Mucosa of rectum (tissue), 2 donors: ENCODE measurements at regions not wholly inside any gene's neighbourhood (a gene's known extent, or its start where the extent isn't known, plus 50 kb on each side); places are given as distances from the start of the nearest gene placed in this dataset.

ENCODE experiments used
- H3K27ac ChIP-seq, 2 donors: one replicate each; pipeline ENCODE4 v1.7.0; 2013; ENCODE audit warnings: inconsistent platforms in 2 of 2, low read depth in 2 of 2, low read length in 2 of 2
- H3K27me3 ChIP-seq, 2 donors: one replicate each; pipeline ENCODE4 v1.7.0; 2013; ENCODE audit warnings: low read length in 2 of 2; ENCODE audit not compliant: control insufficient read depth in 2 of 2, insufficient read depth in 2 of 2
- H3K36me3 ChIP-seq, 2 donors: one replicate each; pipeline ENCODE4 v1.7.0; 2013; ENCODE audit warnings: low read length in 2 of 2; ENCODE audit not compliant: control insufficient read depth in 2 of 2, insufficient read depth in 2 of 2
- H3K4me1 ChIP-seq, 2 donors: one replicate each; pipeline ENCODE4 v1.7.0; 2013; ENCODE audit warnings: low read length in 2 of 2, mild to moderate bottlenecking in 1 of 2; ENCODE audit not compliant: control insufficient read depth in 2 of 2, insufficient read depth in 2 of 2
- H3K4me3 ChIP-seq, 2 donors: one replicate each; pipeline ENCODE4 v1.7.0; 2013; ENCODE audit warnings: low read length in 2 of 2
- H3K9ac ChIP-seq, 2 donors: one replicate each; pipeline ENCODE4 v1.7.0; 2013; ENCODE audit warnings: low read length in 2 of 2, low read depth in 1 of 2, mild to moderate bottlenecking in 1 of 2
- H3K9me3 ChIP-seq, 2 donors: one replicate each; pipeline ENCODE4 v1.7.0; 2013; ENCODE audit warnings: low read length in 2 of 2; ENCODE audit not compliant: control insufficient read depth in 2 of 2
- donor health status: healthy.
- donor health status: Normal muscosa, but diverticular disease.

- peak overlapping the region in 1 of 2 donors; percentile 57 for H3K27ac ChIP-seq
Observed at GRCh38 chr5:159451197-159452052, 121.1 kb upstream of the IL12B start.

GRCh38 chr5:159452480-159453167 lies 122.3 kb upstream of the IL12B start:
- Histone ChIP-seq H3K9me3 (no peaks in the 10 kb centered on the region), H3K9ac (no peak overlapping the region), H3K27me3 (no peaks in the 10 kb centered on the region), H3K4me3 (no peak overlapping the region), H3K27ac (no peak overlapping the region), H3K4me1 (peaks cover 0 to 3% of the 10 kb centered on the region in 2 donors), H3K36me3 (no peaks in the 10 kb centered on the region)

More at GRCh38 chr5:159451197-159452052, 121.1 kb upstream of the IL12B start:
- no peaks in the 10 kb centered on the region for H3K27me3 ChIP-seq
- peaks cover 0 to 3% of the 10 kb centered on the region in 2 donors for H3K4me1 ChIP-seq
- H3K36me3 ChIP-seq: no peaks in the 10 kb centered on the region
- no peaks in the 10 kb centered on the region for H3K9me3 ChIP-seq
- no peak overlapping the region for H3K4me3 ChIP-seq
- H3K9ac ChIP-seq: no peak overlapping the region

GRCh38 chr5:159453209-159453608 lies 122.9 kb upstream of the IL12B start:
- H3K9ac ChIP-seq: no peak overlapping the region
- H3K27ac ChIP-seq: no peak overlapping the region

GRCh38 chr5:159456261-159456660 lies 126.0 kb upstream of the IL12B start:
- peaks cover 0 to 5% of the 10 kb centered on the region in 2 donors for H3K4me1 ChIP-seq
- no peak overlapping the region for H3K27ac ChIP-seq
- H3K9me3 ChIP-seq: no peaks in the 10 kb centered on the region
- no peaks in the 10 kb centered on the region for H3K27me3 ChIP-seq
- no peaks in the 10 kb centered on the region for H3K36me3 ChIP-seq
- no peak overlapping the region for H3K9ac ChIP-seq
- no peak overlapping the region for H3K4me3 ChIP-seq

More at GRCh38 chr5:159453209-159453608, 122.9 kb upstream of the IL12B start:
- H3K4me1 ChIP-seq: peaks cover 0 to 3% of the 10 kb centered on the region in 2 donors
- H3K36me3 ChIP-seq: no peaks in the 10 kb centered on the region
- no peak overlapping the region for H3K4me3 ChIP-seq
- H3K27me3 ChIP-seq: no peaks in the 10 kb centered on the region
- no peaks in the 10 kb centered on the region for H3K9me3 ChIP-seq

GRCh38 chr5:159456722-159457465 lies 126.6 kb upstream of the IL12B start:
- Histone ChIP-seq H3K27ac (no peak overlapping the region), H3K36me3 (no peaks in the 10 kb centered on the region)

GRCh38 chr5:159458217-159458711 lies 128.0 kb upstream of the IL12B start:
- H3K27me3 ChIP-seq: no peaks in the 10 kb centered on the region
- no peaks in the 10 kb centered on the region for H3K36me3 ChIP-seq
- no peak overlapping the region for H3K27ac ChIP-seq
- no peak overlapping the region for H3K4me3 ChIP-seq
- H3K9ac ChIP-seq: no peak overlapping the region
- no peaks in the 10 kb centered on the region for H3K9me3 ChIP-seq
- peaks cover 0 to 5% of the 10 kb centered on the region in 2 donors for H3K4me1 ChIP-seq

More at GRCh38 chr5:159456722-159457465, 126.6 kb upstream of the IL12B start:
- Histone ChIP-seq H3K4me1 (peaks cover 0 to 5% of the 10 kb centered on the region in 2 donors), H3K9ac (no peak overlapping the region), H3K9me3 (no peaks in the 10 kb centered on the region), H3K27me3 (no peaks in the 10 kb centered on the region), H3K4me3 (no peak overlapping the region)

GRCh38 chr5:159459132-159459627 lies 128.9 kb upstream of the IL12B start:
- Histone ChIP-seq H3K27ac (no peak overlapping the region), H3K9me3 (no peaks in the 10 kb centered on the region), H3K4me1 (peaks cover 0 to 5% of the 10 kb centered on the region in 2 donors), H3K27me3 (no peaks in the 10 kb centered on the region), H3K4me3 (no peak overlapping the region), H3K9ac (no peak overlapping the region), H3K36me3 (no peaks in the 10 kb centered on the region)

GRCh38 chr5:159459951-159460538 lies 129.8 kb upstream of the IL12B start:
- Histone ChIP-seq H3K4me1 (peaks cover 0 to 5% of the 10 kb centered on the region in 2 donors), H3K27ac (no peak overlapping the region)

GRCh38 chr5:159463590-159464321 lies 133.5 kb upstream of the IL12B start:
- no peak overlapping the region for H3K27ac ChIP-seq
- no peaks in the 10 kb centered on the region for H3K9me3 ChIP-seq
- H3K9ac ChIP-seq: no peak overlapping the region
- H3K27me3 ChIP-seq: peaks cover 0 to 3% of the 10 kb centered on the region in 2 donors
- H3K4me3 ChIP-seq: no peak overlapping the region
- H3K36me3 ChIP-seq: no peaks in the 10 kb centered on the region
- peaks cover 0 to 5% of the 10 kb centered on the region in 2 donors for H3K4me1 ChIP-seq

More at GRCh38 chr5:159459951-159460538, 129.8 kb upstream of the IL12B start:
- no peaks in the 10 kb centered on the region for H3K27me3 ChIP-seq
- H3K9me3 ChIP-seq: no peaks in the 10 kb centered on the region
- H3K9ac ChIP-seq: no peak overlapping the region
- no peaks in the 10 kb centered on the region for H3K36me3 ChIP-seq
- H3K4me3 ChIP-seq: no peak overlapping the region
